Thoracic aorta (tissue), 2 donors: ENCODE measurements at regions not wholly inside any gene's neighbourhood (a gene's known extent, or its start where the extent isn't known, plus 50 kb on each side); places are given as distances from the start of the nearest gene placed in this dataset.

Experiments
- ATAC-seq: fragments of 150-250 bp; one replicate; pipeline ENCODE4 v1.8.0; 2017; ENCODE audit warnings: low read depth; ENCODE audit not compliant: insufficient number of reproducible peaks, low FRiP score
- DNase-seq: peaks from one replicate; pipeline ENCODE4 v3.0.0-alpha.2; 2020; ENCODE audit warnings: low spot score
- H3K27ac ChIP-seq, 2 donors: fragments of 200-600 bp; sonication (generic); 1 replicate in 1 of 2; 2 replicates in 1 of 2; pipeline ENCODE4 v1.5.1; 2016; ENCODE audit warnings: mild to moderate bottlenecking in 2 of 2, moderate library complexity in 2 of 2
- H3K27me3 ChIP-seq: fragments of 200-600 bp; sonication (generic); replicated peaks from 2 replicates; pipeline ENCODE4 v1.6.0; 2016; ENCODE audit warnings: mild to moderate bottlenecking; ENCODE audit not compliant: insufficient read depth
- H3K36me3 ChIP-seq: fragments of 200-600 bp; sonication (generic); one replicate; pipeline ENCODE4 v1.5.1; 2016
- H3K4me1 ChIP-seq, 2 donors: fragments of 200-600 bp; sonication (generic); 1 replicate in 1 of 2; 2 replicates in 1 of 2; pipeline versions ENCODE4 v1.5.1 to v1.6.0; 2016; ENCODE audit warnings: low read depth in 2 of 2, mild to moderate bottlenecking in 1 of 2; ENCODE audit not compliant: control insufficient read depth in 1 of 2
- H3K4me3 ChIP-seq: fragments of 200-600 bp; sonication (generic); 2 replicates; pipeline ENCODE4 v1.5.1; 2016; ENCODE audit warnings: mild to moderate bottlenecking
- H3K9me3 ChIP-seq: fragments of 200-600 bp; sonication (generic); 2 replicates; pipeline ENCODE4 v1.5.1; 2016
- CTCF ChIP-seq: fragments of 200-600 bp; sonication (generic); IDR thresholded peaks from one replicate; pipeline ENCODE4 v1.5.1; 2019; ENCODE audit warnings: antibody characterized with exemption

GRCh38 chr4:62130637-62131036 lies 930.5 kb downstream of the ADGRL3 start:
- DNase-seq (no peak), ATAC-seq (no peak)
- Histone ChIP-seq H3K4me1 (peaks cover 0 to 13% of the 10 kb centered on the region in 2 donors), H3K36me3 (no peaks in the 10 kb centered on the region), H3K27ac (no peak overlapping the region), H3K27me3 (no peaks in the 10 kb centered on the region), H3K4me3 (no peak overlapping the region), H3K9me3 (no peaks in the 10 kb centered on the region)
- no peak for TF ChIP-seq CTCF

GRCh38 chr4:62130230-62130629 lies 930.1 kb downstream of the ADGRL3 start:
- no peak for TF ChIP-seq CTCF
- DNase-seq (no peak), ATAC-seq (no peak)
- H3K27me3 ChIP-seq, result no peaks in the 10 kb centered on the region
- no peak overlapping the region for H3K27ac ChIP-seq
- H3K4me1 ChIP-seq, result peaks cover 0 to 9% of the 10 kb centered on the region in 2 donors
- no peaks in the 10 kb centered on the region for H3K36me3 ChIP-seq
- no peak overlapping the region for H3K4me3 ChIP-seq
- no peaks in the 10 kb centered on the region for H3K9me3 ChIP-seq
